Muscle layer of duodenum (tissue), 2 donors: ENCODE measurements at regions not wholly inside any gene's neighbourhood (a gene's known extent, or its start where the extent isn't known, plus 50 kb on each side); places are given as distances from the start of the nearest gene placed in this dataset.
"Not testable (repeated sequence)": the region's sequence is repeated elsewhere in the genome, so short reads cannot be mapped to it uniquely, and the experiment has no call there.

ENCODE experiments used
- H3K27ac ChIP-seq: one replicate; pipeline ENCODE4 v1.7.0; 2013; ENCODE audit warnings: mild to moderate bottlenecking, low read length
- H3K27me3 ChIP-seq: one replicate; pipeline ENCODE4 v1.7.0; 2013; ENCODE audit warnings: low read depth, mild to moderate bottlenecking, control low read depth, low read length
- H3K36me3 ChIP-seq, 2 donors: one replicate each; pipeline ENCODE4 v1.7.0; 2013; ENCODE audit warnings: low read length in 2 of 2, control low read depth in 1 of 2, mild to moderate bottlenecking in 1 of 2; ENCODE audit not compliant: insufficient read depth in 2 of 2, control insufficient read depth in 1 of 2
- H3K4me1 ChIP-seq, 2 donors: one replicate each; pipeline ENCODE4 v1.7.0; 2013; ENCODE audit warnings: low read length in 2 of 2, mild to moderate bottlenecking in 2 of 2, control low read depth in 1 of 2, moderate library complexity in 1 of 2; ENCODE audit not compliant: insufficient read depth in 2 of 2, control insufficient read depth in 1 of 2
- H3K4me3 ChIP-seq, 2 donors: one replicate each; pipeline ENCODE4 v1.7.0; 2013; ENCODE audit warnings: low read length in 2 of 2, low read depth in 1 of 2, mild to moderate bottlenecking in 1 of 2
- H3K9me3 ChIP-seq, 2 donors: one replicate each; pipeline ENCODE4 v1.7.0; 2013; ENCODE audit warnings: low read length in 2 of 2, control low read depth in 1 of 2, mild to moderate bottlenecking in 1 of 2; ENCODE audit not compliant: control insufficient read depth in 1 of 2
- donor health status: healthy.

- peaks cover 0 to 10% of the 10 kb centered on the region in 2 donors for H3K9me3 ChIP-seq
- H3K4me3 ChIP-seq, H3K36me3 ChIP-seq, H3K27me3 ChIP-seq, H3K27ac ChIP-seq, H3K4me1 ChIP-seq: not testable (repeated sequence)
These were observed 274.8 kb upstream of the SDK2 start for GRCh38 chr17:73919033-73919432.

GRCh38 chr17:73921306-73921705, 277.1 kb upstream of the SDK2 start:
- H3K4me1 ChIP-seq = no peaks in the 10 kb centered on the region
- H3K27ac ChIP-seq = no peak overlapping the region
- no peaks in the 10 kb centered on the region for H3K27me3 ChIP-seq
- no peak overlapping the region for H3K4me3 ChIP-seq
- H3K9me3 ChIP-seq = peaks cover 0 to 6% of the 10 kb centered on the region in 2 donors
- no peaks in the 10 kb centered on the region for H3K36me3 ChIP-seq

- Histone ChIP-seq H3K4me3 (no peak overlapping the region), H3K27ac (no peak overlapping the region), H3K27me3 (no peaks in the 10 kb centered on the region), H3K4me1 (no peaks in the 10 kb centered on the region), H3K9me3 (peaks cover 0 to 6% of the 10 kb centered on the region in 2 donors), H3K36me3 (no peaks in the 10 kb centered on the region)
These were observed 279.2 kb upstream of the RPL38 start for GRCh38 chr17:73924114-73924908.

GRCh38 chr17:73924909-73925186, 278.6 kb upstream of the RPL38 start:
- no peaks in the 10 kb centered on the region for H3K4me1 ChIP-seq
- no peak overlapping the region for H3K27ac ChIP-seq
- H3K36me3 ChIP-seq = no peaks in the 10 kb centered on the region
- H3K4me3 ChIP-seq = no peak overlapping the region
- H3K9me3 ChIP-seq = peaks cover 0 to 6% of the 10 kb centered on the region in 2 donors
- no peaks in the 10 kb centered on the region for H3K27me3 ChIP-seq

GRCh38 chr17:73929860-73930430, 273.5 kb upstream of the RPL38 start:
- H3K36me3 ChIP-seq = no peaks in the 10 kb centered on the region
- H3K4me3 ChIP-seq = no peak overlapping the region
- H3K27ac ChIP-seq = no peak overlapping the region
- peaks cover 5% of the 10 kb centered on the region for H3K27me3 ChIP-seq
- H3K9me3 ChIP-seq = no peaks in the 10 kb centered on the region
- H3K4me1 ChIP-seq = no peaks in the 10 kb centered on the region

- Histone ChIP-seq H3K27ac (no peak overlapping the region), H3K27me3 (peaks cover 5% of the 10 kb centered on the region), H3K9me3 (no peaks in the 10 kb centered on the region)
These were observed 271.2 kb upstream of the RPL38 start for GRCh38 chr17:73932216-73932749.

GRCh38 chr17:73933164-73933766, 270.2 kb upstream of the RPL38 start:
- H3K9me3 ChIP-seq = no peaks in the 10 kb centered on the region
- H3K27me3 ChIP-seq = peaks cover 5% of the 10 kb centered on the region
- H3K36me3 ChIP-seq = no peaks in the 10 kb centered on the region
- H3K27ac ChIP-seq = no peak overlapping the region
- H3K4me1 ChIP-seq = no peaks in the 10 kb centered on the region
- no peak overlapping the region for H3K4me3 ChIP-seq

More at GRCh38 chr17:73932216-73932749, 271.2 kb upstream of the RPL38 start:
- no peaks in the 10 kb centered on the region for H3K36me3 ChIP-seq
- no peaks in the 10 kb centered on the region for H3K4me1 ChIP-seq
- no peak overlapping the region for H3K4me3 ChIP-seq

- Histone ChIP-seq H3K36me3 (no peaks in the 10 kb centered on the region), H3K4me3 (no peak overlapping the region), H3K27ac (no peak overlapping the region), H3K4me1 (no peaks in the 10 kb centered on the region), H3K9me3 (no peaks in the 10 kb centered on the region), H3K27me3 (peaks cover 5% of the 10 kb centered on the region)
These were observed 269.6 kb upstream of the RPL38 start for GRCh38 chr17:73933871-73934270.

- H3K4me1 ChIP-seq = no peaks in the 10 kb centered on the region
- H3K4me3 ChIP-seq = no peak overlapping the region
- H3K27ac ChIP-seq = no peak overlapping the region
These were observed 268.8 kb upstream of the RPL38 start for GRCh38 chr17:73934696-73935095.

GRCh38 chr17:73936908-73937627, 266.4 kb upstream of the RPL38 start:
- Histone ChIP-seq H3K27ac (no peak overlapping the region), H3K4me1 (no peaks in the 10 kb centered on the region), H3K4me3 (no peak overlapping the region), H3K27me3 (peaks cover 2% of the 10 kb centered on the region), H3K36me3 (no peaks in the 10 kb centered on the region), H3K9me3 (no peaks in the 10 kb centered on the region)

More at GRCh38 chr17:73934696-73935095, 268.8 kb upstream of the RPL38 start:
- Histone ChIP-seq H3K9me3 (no peaks in the 10 kb centered on the region), H3K36me3 (no peaks in the 10 kb centered on the region), H3K27me3 (peaks cover 5% of the 10 kb centered on the region)

GRCh38 chr17:73938706-73939105, 264.8 kb upstream of the RPL38 start:
- Histone ChIP-seq H3K4me1 (no peaks in the 10 kb centered on the region), H3K27me3 (no peaks in the 10 kb centered on the region), H3K9me3 (no peaks in the 10 kb centered on the region), H3K36me3 (no peaks in the 10 kb centered on the region), H3K4me3 (no peak overlapping the region), H3K27ac (no peak overlapping the region)
